Body of pancreas (tissue), 4 donors: ENCODE measurements at regions not wholly inside any gene's neighbourhood (a gene's known extent, or its start where the extent isn't known, plus 50 kb on each side); places are given as distances from the start of the nearest gene placed in this dataset.

Experiments used
- ATAC-seq: fragments of 150-250 bp; one replicate; pipeline ENCODE4 v1.9.1; 2016
- DNase-seq, 4 donors: peaks; one replicate each; pipeline ENCODE4 v3.0.0-alpha.2; 2019
- H3K27ac ChIP-seq, 4 donors: fragments of 200-600 bp; sonication (generic); 1 replicate in 3 of 4; 2 replicates in 1 of 4; pipeline versions ENCODE4 v1.5.1 to v1.6.1; 2016 to 2019; ENCODE audit warnings: mild to moderate bottlenecking in 1 of 4, mixed read lengths in 1 of 4, moderate library complexity in 1 of 4
- H3K27me3 ChIP-seq, 2 donors: fragments of 200-600 bp; sonication (generic); one replicate each; pipeline ENCODE4 v1.6.0; 2016; ENCODE audit warnings: mild to moderate bottlenecking in 1 of 2
- H3K36me3 ChIP-seq, 2 donors: fragments of 200-600 bp; sonication (generic); replicated peaks in 1 of 2; 2 replicates each; pipeline ENCODE4 v1.5.1; 2016; ENCODE audit warnings: low read depth in 2 of 2; ENCODE audit not compliant: insufficient read depth in 1 of 2
- H3K4me1 ChIP-seq: fragments of 200-600 bp; sonication (generic); one replicate; pipeline ENCODE4 v1.6.0; 2016
- H3K4me3 ChIP-seq, 2 donors: fragments of 200-600 bp; sonication (generic); 1 replicate in 1 of 2; 2 replicates in 1 of 2; pipeline ENCODE4 v1.5.1; 2016 to 2019
- H3K9me3 ChIP-seq, 3 donors: fragments of 200-600 bp; sonication (generic); 1 replicate in 2 of 3; 2 replicates in 1 of 3; pipeline ENCODE4 v1.5.1; 2016
- POLR2A ChIP-seq, 3 donors: fragments of 450-650 bp; IDR thresholded peaks; one replicate each; pipeline ENCODE4 v1.6.1; 2016; ENCODE audit warnings: antibody characterized with exemption in 3 of 3, mild to moderate bottlenecking in 2 of 3
- WGBS, 2 donors: methylation state at CpG; one replicate each; pipeline ENCODE4 v1.1.5; 2017; 5-methylcytosine and 5-hydroxymethylcytosine counted together
- intact Hi-C: fragments of 100-400 bp; cut with DNase I; formaldehyde crosslinking; loops from one replicate; pipeline ENCODE4 v1.15.1; 2023
- TF ChIP-seq, protein P1 (sequence below), 7 experiments: fragments of 450-650 bp in 4 of 7; fragments of 200-600 bp in 3 of 7; sonication (generic) in 3 of 7; IDR thresholded peaks; one replicate each; pipeline ENCODE4 v1.5.1; 2016 to 2019; ENCODE audit warnings: antibody characterized with exemption in 7 of 7

DNA sequence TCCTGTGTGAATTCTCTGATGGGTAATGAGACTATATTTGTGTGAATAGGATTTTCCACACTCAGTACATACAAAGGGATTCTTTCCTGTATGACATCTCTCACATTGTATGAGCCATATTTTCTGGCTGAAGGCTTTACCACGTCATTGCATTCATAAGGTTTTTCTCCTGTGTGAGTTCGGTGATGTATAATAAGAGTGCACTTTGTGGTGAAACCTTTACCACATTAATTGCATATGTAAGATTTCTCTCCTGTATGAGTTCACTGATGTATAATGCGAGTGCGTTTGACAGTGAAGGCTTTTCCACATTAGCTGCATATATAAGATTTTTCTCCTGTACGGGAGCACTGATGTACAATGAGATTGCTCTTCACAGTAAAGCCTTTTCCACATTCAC, 455.4 kb upstream of the CNTN5 start:
- Histone ChIP-seq H3K36me3 (no peaks in the 10 kb centered on the region), H3K4me1 (no peaks in the 10 kb centered on the region), H3K27me3 (no peaks in the 10 kb centered on the region), H3K4me3 (no peak overlapping the region), H3K9me3 (no peaks in the 10 kb centered on the region), H3K27ac (no peak overlapping the region)
- no peak for DNase-seq
- 59 to 60% methylated on average over 5 of the region's 5 CpGs for WGBS, 2 donors
- intact Hi-C loops: no loop called here
- no peak for ATAC-seq
- no peak for TF ChIP-seq POLR2A (IDR thresholded peaks at IDR 0.05)
- TF ChIP-seq, protein P1, sequence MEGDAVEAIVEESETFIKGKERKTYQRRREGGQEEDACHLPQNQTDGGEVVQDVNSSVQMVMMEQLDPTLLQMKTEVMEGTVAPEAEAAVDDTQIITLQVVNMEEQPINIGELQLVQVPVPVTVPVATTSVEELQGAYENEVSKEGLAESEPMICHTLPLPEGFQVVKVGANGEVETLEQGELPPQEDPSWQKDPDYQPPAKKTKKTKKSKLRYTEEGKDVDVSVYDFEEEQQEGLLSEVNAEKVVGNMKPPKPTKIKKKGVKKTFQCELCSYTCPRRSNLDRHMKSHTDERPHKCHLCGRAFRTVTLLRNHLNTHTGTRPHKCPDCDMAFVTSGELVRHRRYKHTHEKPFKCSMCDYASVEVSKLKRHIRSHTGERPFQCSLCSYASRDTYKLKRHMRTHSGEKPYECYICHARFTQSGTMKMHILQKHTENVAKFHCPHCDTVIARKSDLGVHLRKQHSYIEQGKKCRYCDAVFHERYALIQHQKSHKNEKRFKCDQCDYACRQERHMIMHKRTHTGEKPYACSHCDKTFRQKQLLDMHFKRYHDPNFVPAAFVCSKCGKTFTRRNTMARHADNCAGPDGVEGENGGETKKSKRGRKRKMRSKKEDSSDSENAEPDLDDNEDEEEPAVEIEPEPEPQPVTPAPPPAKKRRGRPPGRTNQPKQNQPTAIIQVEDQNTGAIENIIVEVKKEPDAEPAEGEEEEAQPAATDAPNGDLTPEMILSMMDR (IDR thresholded peaks at IDR 0.05): no peak

DNA sequence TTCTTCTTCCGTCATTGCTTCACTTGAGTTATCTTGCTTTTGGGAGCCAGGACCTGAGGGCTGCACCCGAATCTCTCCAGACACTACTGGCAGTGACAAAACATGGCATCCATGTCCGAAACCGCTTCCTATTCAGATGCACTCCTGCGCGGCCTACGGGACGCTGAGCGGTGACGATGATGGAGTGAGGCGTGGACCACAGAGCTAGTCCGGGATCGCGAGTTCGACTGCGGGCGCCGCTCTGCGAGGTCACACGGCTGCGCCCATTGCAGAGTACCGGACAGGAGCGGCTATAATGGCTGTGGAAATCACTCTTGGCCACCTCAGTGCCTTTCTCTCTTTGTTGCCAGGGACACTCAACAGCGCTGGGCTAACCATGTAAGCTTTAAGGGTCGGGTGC, 453.8 kb upstream of the CNTN5 start:
- intact Hi-C loops: no loop called here
- ATAC-seq (no peak), DNase-seq (no peak)
- TF ChIP-seq POLR2A (IDR thresholded peaks at IDR 0.05): no peak
- TF ChIP-seq, protein P1 (IDR thresholded peaks at IDR 0.05): no peak
- no peak overlapping the region for H3K27ac ChIP-seq
- 85% methylated on average over 25 of the region's 25 CpGs for WGBS, 2 donors
- H3K9me3 ChIP-seq: no peaks in the 10 kb centered on the region
- H3K36me3 ChIP-seq: no peaks in the 10 kb centered on the region
- no peaks in the 10 kb centered on the region for H3K27me3 ChIP-seq
- no peaks in the 10 kb centered on the region for H3K4me1 ChIP-seq
- H3K4me3 ChIP-seq: no peak overlapping the region

DNA sequence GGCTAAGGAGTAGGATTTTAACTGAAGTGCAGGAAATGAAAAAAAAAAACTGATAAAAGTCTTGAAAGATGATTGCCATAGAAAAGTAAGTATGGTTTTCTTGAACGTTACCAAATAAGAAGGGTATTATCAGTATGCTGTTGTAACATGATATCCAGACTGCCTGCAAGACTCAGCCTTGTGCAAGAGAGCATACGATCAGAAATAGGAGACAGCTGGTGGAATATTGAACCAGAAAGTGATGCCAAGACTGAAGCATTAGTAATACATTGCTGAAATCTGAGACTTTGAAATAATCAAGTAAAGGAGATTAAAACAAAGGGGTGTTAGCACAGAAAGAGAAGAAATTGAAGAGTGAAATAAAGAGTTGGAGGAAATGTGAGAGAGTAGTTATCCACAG, 452.7 kb upstream of the CNTN5 start:
- no peak for TF ChIP-seq POLR2A (IDR thresholded peaks at IDR 0.05)
- intact Hi-C loops: no loop called here
- no peak overlapping the region for H3K27ac ChIP-seq
- 9 to 10% methylated on average over 2 of the region's 2 CpGs for WGBS, 2 donors
- no peaks in the 10 kb centered on the region for H3K27me3 ChIP-seq
- H3K4me1 ChIP-seq: no peaks in the 10 kb centered on the region
- ATAC-seq: no peak
- no peak for DNase-seq
- H3K36me3 ChIP-seq: no peaks in the 10 kb centered on the region
- no peak overlapping the region for H3K4me3 ChIP-seq
- H3K9me3 ChIP-seq: no peaks in the 10 kb centered on the region

- DNase-seq (no peak), ATAC-seq (no peak)
- Histone ChIP-seq H3K36me3 (no peaks in the 10 kb centered on the region), H3K27ac (no peak overlapping the region), H3K4me3 (no peak overlapping the region), H3K9me3 (no peaks in the 10 kb centered on the region), H3K4me1 (no peaks in the 10 kb centered on the region), H3K27me3 (no peaks in the 10 kb centered on the region)
- 41 to 44% methylated on average over 1 of the region's 1 CpG for WGBS, 2 donors
- no peak for TF ChIP-seq POLR2A (IDR thresholded peaks at IDR 0.05)
- TF ChIP-seq, protein P1 (IDR thresholded peaks at IDR 0.05): no peak
- intact Hi-C loops: no loop called here
Observed at GRCh38 chr11:98572941-98573340, 447.8 kb upstream of the CNTN5 start.

- intact Hi-C loops: no loop called here
- no peak for TF ChIP-seq POLR2A (IDR thresholded peaks at IDR 0.05)
- TF ChIP-seq, protein P1 (IDR thresholded peaks at IDR 0.05): no peak
- Histone ChIP-seq H3K27me3 (no peaks in the 10 kb centered on the region), H3K4me1 (no peaks in the 10 kb centered on the region), H3K9me3 (no peaks in the 10 kb centered on the region), H3K27ac (no peak overlapping the region), H3K36me3 (no peaks in the 10 kb centered on the region), H3K4me3 (no peak overlapping the region)
- no peak for DNase-seq
- no peak for ATAC-seq
Observed at GRCh38 chr11:98587884-98588283, 432.9 kb upstream of the CNTN5 start.
